HEK293 (cell line): ENCODE measurements at regions not wholly inside any gene's neighbourhood (a gene's known extent, or its start where the extent isn't known, plus 50 kb on each side); places are given as distances from the start of the nearest gene placed in this dataset.

ENCODE experiments used
- CTCF ChIP-seq: fragments of 450-650 bp; formaldehyde crosslinking; IDR thresholded peaks from 2 replicates; pipeline ENCODE4 v1.5.1; 2016; ENCODE audit warnings: missing biosample characterization, missing genetic modification characterization
- ZBTB26 ChIP-seq: fragments of 450-650 bp; formaldehyde crosslinking; optimal IDR thresholded peaks from 2 replicates; pipeline ENCODE3; 2016; ENCODE audit warnings: missing biosample characterization, mild to moderate bottlenecking, missing genetic modification characterization
- ZNF549 ChIP-seq: fragments of 450-650 bp; IDR thresholded peaks from 2 replicates; pipeline ENCODE4 v1.5.1; 2018; ENCODE audit warnings: missing biosample characterization, missing genetic modification characterization, mild to moderate bottlenecking, inconsistent platforms, moderate library complexity
- ZNF571 ChIP-seq: fragments of 450-650 bp; formaldehyde crosslinking; IDR thresholded peaks from 2 replicates; pipeline ENCODE4 v1.5.0; 2017; ENCODE audit warnings: missing biosample characterization, missing genetic modification characterization

- no peak for TF ChIP-seq ZNF571
- TF ChIP-seq ZNF549 (tag by site-specific recombination) = no peak
- TF ChIP-seq ZBTB26 (tag by site-specific recombination) = no peak
- no peak for TF ChIP-seq CTCF (tag by site-specific recombination)
Observed at GRCh38 chr3:171960159-171960558, 79.2 kb upstream of the FNDC3B start.
